ENCODE measurements at regions not wholly inside any gene's neighbourhood (a gene's known extent, or its start where the extent isn't known, plus 50 kb on each side); places are given as distances from the start of the nearest gene placed in this dataset.

DNA sequence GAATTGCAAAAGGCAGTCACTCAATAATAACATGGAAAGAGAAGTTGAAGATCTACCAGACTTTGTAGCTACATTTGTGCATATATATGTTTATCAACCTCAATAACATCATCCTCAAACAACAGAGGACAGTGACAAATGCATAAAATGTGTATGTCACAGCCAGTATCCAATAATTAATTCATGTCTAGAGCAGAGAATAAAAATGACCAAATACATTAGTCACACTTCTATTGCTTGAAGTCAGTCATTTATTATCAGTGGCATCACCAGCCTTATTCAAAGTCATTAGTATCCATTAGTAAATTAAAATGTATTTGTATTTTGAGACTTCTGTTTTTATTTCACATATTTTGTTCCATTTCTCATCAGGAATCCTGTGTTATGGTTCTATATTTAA is 852.8 kb downstream of the XPNPEP1 start:
- H3K27me3 ChIP-seq (ENCODE audit: insufficient read depth, low read depth, low read length), result no peaks in the 10 kb centered on the region
- H3K9ac ChIP-seq (ENCODE audit: low read length), result no peak overlapping the region
- no peaks in the 10 kb centered on the region for H3K79me2 ChIP-seq (replicated peaks; ENCODE audit: insufficient read depth, low read length)
- no peak overlapping the region for H3K27ac ChIP-seq (ENCODE audit: low read length)
- H3K9me3 ChIP-seq (ENCODE audit: low read length), result no peaks in the 10 kb centered on the region
- H2AFZ ChIP-seq (ENCODE audit: low read depth, low read length), result no peak overlapping the region
- H4K20me1 ChIP-seq (ENCODE audit: insufficient read depth), result no peaks in the 10 kb centered on the region
- H3K36me3 ChIP-seq (ENCODE audit: insufficient read depth, low read length), result no peaks in the 10 kb centered on the region
- no peaks in the 10 kb centered on the region for H3K9me2 ChIP-seq (ENCODE audit: insufficient read depth, low read length)
- no peak overlapping the region for H3K4me2 ChIP-seq (ENCODE audit: low read length)
- no peak overlapping the region for H3K4me3 ChIP-seq (ENCODE audit: low read length)
- H3F3A ChIP-seq (ENCODE audit: insufficient read depth, low read length, poor library complexity, severe bottlenecking), result no peaks in the 10 kb centered on the region
- no peak for TF ChIP-seq POLR2AphosphoS5 (IDR thresholded peaks at IDR 0.05)

DNA sequence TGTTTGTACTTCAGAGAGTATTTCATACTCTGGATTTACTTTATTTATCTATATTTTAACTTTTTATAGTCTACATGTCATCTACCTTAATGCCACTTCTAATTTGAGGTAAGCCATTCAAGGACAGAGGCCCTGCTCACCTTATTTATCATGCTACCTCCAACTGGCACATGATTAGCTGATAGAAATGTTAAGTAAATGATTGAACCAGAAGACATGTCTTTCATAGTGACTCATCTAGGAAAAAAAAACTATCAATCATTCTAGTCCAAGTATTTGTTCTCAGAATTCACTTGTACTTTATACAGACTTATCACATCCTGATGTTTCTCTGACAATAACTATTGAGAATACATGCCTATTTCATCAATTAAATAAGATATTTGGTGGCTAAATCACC is 856.3 kb downstream of the XPNPEP1 start:
- H3K4me3 ChIP-seq (ENCODE audit: low read length), result no peak overlapping the region
- no peak overlapping the region for H3K4me2 ChIP-seq (ENCODE audit: low read length)
- H3F3A ChIP-seq (ENCODE audit: insufficient read depth, low read length, poor library complexity, severe bottlenecking), result no peaks in the 10 kb centered on the region
- TF ChIP-seq TAF1 (IDR thresholded peaks at IDR 0.05; ENCODE audit: low read depth) (no peak), EZH2 (IDR thresholded peaks at IDR 0.05; ENCODE audit: borderline replicate concordance, insufficient read depth, low read length, poor library complexity, severe bottlenecking) (no peak), POLR2AphosphoS5 (IDR thresholded peaks at IDR 0.05) (no peak), SMC3 (conservative IDR thresholded peaks at IDR 0.05; ENCODE audit: poor library complexity) (no peak), RAD21 (conservative IDR thresholded peaks at IDR 0.05) (no peak), MXI1 (conservative IDR thresholded peaks at IDR 0.05; ENCODE audit: poor library complexity, severe bottlenecking) (no peak), EP300 (conservative IDR thresholded peaks at IDR 0.05; ENCODE audit: poor library complexity, severe bottlenecking) (no peak)
- TF ChIP-seq, protein P1, sequence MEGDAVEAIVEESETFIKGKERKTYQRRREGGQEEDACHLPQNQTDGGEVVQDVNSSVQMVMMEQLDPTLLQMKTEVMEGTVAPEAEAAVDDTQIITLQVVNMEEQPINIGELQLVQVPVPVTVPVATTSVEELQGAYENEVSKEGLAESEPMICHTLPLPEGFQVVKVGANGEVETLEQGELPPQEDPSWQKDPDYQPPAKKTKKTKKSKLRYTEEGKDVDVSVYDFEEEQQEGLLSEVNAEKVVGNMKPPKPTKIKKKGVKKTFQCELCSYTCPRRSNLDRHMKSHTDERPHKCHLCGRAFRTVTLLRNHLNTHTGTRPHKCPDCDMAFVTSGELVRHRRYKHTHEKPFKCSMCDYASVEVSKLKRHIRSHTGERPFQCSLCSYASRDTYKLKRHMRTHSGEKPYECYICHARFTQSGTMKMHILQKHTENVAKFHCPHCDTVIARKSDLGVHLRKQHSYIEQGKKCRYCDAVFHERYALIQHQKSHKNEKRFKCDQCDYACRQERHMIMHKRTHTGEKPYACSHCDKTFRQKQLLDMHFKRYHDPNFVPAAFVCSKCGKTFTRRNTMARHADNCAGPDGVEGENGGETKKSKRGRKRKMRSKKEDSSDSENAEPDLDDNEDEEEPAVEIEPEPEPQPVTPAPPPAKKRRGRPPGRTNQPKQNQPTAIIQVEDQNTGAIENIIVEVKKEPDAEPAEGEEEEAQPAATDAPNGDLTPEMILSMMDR (IDR thresholded peaks at IDR 0.05; ENCODE audit: poor library complexity, severe bottlenecking), result no peak
- TF ChIP-seq, protein P2, sequence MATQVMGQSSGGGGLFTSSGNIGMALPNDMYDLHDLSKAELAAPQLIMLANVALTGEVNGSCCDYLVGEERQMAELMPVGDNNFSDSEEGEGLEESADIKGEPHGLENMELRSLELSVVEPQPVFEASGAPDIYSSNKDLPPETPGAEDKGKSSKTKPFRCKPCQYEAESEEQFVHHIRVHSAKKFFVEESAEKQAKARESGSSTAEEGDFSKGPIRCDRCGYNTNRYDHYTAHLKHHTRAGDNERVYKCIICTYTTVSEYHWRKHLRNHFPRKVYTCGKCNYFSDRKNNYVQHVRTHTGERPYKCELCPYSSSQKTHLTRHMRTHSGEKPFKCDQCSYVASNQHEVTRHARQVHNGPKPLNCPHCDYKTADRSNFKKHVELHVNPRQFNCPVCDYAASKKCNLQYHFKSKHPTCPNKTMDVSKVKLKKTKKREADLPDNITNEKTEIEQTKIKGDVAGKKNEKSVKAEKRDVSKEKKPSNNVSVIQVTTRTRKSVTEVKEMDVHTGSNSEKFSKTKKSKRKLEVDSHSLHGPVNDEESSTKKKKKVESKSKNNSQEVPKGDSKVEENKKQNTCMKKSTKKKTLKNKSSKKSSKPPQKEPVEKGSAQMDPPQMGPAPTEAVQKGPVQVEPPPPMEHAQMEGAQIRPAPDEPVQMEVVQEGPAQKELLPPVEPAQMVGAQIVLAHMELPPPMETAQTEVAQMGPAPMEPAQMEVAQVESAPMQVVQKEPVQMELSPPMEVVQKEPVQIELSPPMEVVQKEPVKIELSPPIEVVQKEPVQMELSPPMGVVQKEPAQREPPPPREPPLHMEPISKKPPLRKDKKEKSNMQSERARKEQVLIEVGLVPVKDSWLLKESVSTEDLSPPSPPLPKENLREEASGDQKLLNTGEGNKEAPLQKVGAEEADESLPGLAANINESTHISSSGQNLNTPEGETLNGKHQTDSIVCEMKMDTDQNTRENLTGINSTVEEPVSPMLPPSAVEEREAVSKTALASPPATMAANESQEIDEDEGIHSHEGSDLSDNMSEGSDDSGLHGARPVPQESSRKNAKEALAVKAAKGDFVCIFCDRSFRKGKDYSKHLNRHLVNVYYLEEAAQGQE (IDR thresholded peaks at IDR 0.05; ENCODE audit: borderline replicate concordance), result no peak
- no peaks in the 10 kb centered on the region for H3K36me3 ChIP-seq (ENCODE audit: insufficient read depth, low read length)
- no peaks in the 10 kb centered on the region for H3K27me3 ChIP-seq (ENCODE audit: insufficient read depth, low read depth, low read length)
- H3K9me2 ChIP-seq (ENCODE audit: insufficient read depth, low read length), result no peaks in the 10 kb centered on the region
- H2AFZ ChIP-seq (ENCODE audit: low read depth, low read length), result no peak overlapping the region
- H4K20me1 ChIP-seq (ENCODE audit: insufficient read depth), result no peaks in the 10 kb centered on the region
- no peaks in the 10 kb centered on the region for H3K9me3 ChIP-seq (ENCODE audit: low read length)
- no peak overlapping the region for H3K27ac ChIP-seq (ENCODE audit: low read length)
- H3K79me2 ChIP-seq (replicated peaks; ENCODE audit: insufficient read depth, low read length), result no peaks in the 10 kb centered on the region
- H3K9ac ChIP-seq (ENCODE audit: low read length), result no peak overlapping the region

DNA sequence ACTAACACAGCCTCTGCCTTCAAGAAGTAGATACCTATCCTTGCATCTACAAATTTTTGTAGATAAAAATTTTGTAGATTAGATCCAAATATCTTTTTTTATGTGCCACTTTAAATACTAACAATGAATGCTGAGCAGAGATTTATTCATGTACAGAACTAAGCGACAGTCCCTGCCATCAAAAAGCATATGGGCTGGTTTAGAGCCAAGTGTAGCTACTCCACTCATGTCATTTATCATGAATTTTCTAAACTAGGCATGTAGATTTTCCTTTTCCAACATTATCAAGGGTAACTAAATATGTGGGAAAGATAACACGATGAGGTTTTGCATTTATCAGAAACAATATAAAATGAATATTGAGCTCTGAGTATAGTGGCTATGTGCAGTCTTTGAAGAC is 857.5 kb downstream of the XPNPEP1 start:
- Histone ChIP-seq H3K27ac (ENCODE audit: low read length) (no peak overlapping the region), H3K9ac (ENCODE audit: low read length) (no peak overlapping the region), H3K27me3 (ENCODE audit: insufficient read depth, low read depth, low read length) (no peaks in the 10 kb centered on the region), H3K9me3 (ENCODE audit: low read length) (no peaks in the 10 kb centered on the region), H3K79me2 (replicated peaks; ENCODE audit: insufficient read depth, low read length) (no peaks in the 10 kb centered on the region), H4K20me1 (ENCODE audit: insufficient read depth) (no peaks in the 10 kb centered on the region), H2AFZ (ENCODE audit: low read depth, low read length) (no peak overlapping the region), H3K4me3 (ENCODE audit: low read length) (no peak overlapping the region), H3K4me2 (ENCODE audit: low read length) (no peak overlapping the region), H3K9me2 (ENCODE audit: insufficient read depth, low read length) (no peaks in the 10 kb centered on the region), H3F3A (ENCODE audit: insufficient read depth, low read length, poor library complexity, severe bottlenecking) (no peaks in the 10 kb centered on the region), H3K36me3 (ENCODE audit: insufficient read depth, low read length) (no peaks in the 10 kb centered on the region)
- TF ChIP-seq SMC3 (conservative IDR thresholded peaks at IDR 0.05; ENCODE audit: poor library complexity), result no peak
- TF ChIP-seq, protein P1 (IDR thresholded peaks at IDR 0.05; ENCODE audit: poor library complexity, severe bottlenecking), result no peak
- TF ChIP-seq TAF1 (IDR thresholded peaks at IDR 0.05; ENCODE audit: low read depth), result no peak
- no peak for TF ChIP-seq POLR2AphosphoS5 (IDR thresholded peaks at IDR 0.05)
- no peak for TF ChIP-seq RAD21 (conservative IDR thresholded peaks at IDR 0.05)
- TF ChIP-seq EP300 (conservative IDR thresholded peaks at IDR 0.05; ENCODE audit: poor library complexity, severe bottlenecking), result no peak
- TF ChIP-seq, protein P2 (IDR thresholded peaks at IDR 0.05; ENCODE audit: borderline replicate concordance), result no peak
- TF ChIP-seq MXI1 (conservative IDR thresholded peaks at IDR 0.05; ENCODE audit: poor library complexity, severe bottlenecking), result no peak
- no peak for TF ChIP-seq EZH2 (IDR thresholded peaks at IDR 0.05; ENCODE audit: borderline replicate concordance, insufficient read depth, low read length, poor library complexity, severe bottlenecking)
